NCI-H1417 (cell line): ENCODE measurements at regions not wholly inside any gene's neighbourhood (a gene's known extent, or its start where the extent isn't known, plus 50 kb on each side); places are given as distances from the start of the nearest gene placed in this dataset.
"Not testable (repeated sequence)": the region's sequence is repeated elsewhere in the genome, so short reads cannot be mapped to it uniquely, and the experiment has no call there.

Experiments used
- DNase-seq, 3 experiments: peaks; one replicate each; lab custom pipeline; 2025; lab: John Stamatoyannopoulos, UW

- DNase-seq, result no peak
These were observed 121.7 kb upstream of the SVIL start for GRCh38 chr10:29756451-29756850.

DNA sequence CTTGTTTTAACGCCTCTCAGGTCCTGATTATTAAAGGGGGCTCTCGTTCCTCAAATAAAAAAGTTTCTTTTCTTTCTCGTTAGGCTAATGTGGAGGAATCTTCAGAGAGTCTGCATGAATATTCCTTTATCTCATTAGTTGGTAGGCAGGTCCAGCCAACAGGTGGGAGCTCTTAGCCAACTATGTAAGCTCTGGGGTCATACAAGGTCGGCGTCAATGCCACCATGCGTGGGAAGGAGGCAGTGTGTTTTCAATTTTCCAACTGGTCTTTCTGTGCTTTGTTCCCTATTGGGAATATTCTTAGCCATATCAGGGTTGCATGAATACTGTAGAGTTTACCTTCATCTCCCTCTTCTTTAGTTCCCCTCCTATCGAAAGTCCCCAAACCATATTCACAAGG, 118.5 kb upstream of the SVIL start:
- no peak for DNase-seq

GRCh38 chr10:29751684-29752083, 116.9 kb upstream of the SVIL start:
- no peak for DNase-seq

DNA sequence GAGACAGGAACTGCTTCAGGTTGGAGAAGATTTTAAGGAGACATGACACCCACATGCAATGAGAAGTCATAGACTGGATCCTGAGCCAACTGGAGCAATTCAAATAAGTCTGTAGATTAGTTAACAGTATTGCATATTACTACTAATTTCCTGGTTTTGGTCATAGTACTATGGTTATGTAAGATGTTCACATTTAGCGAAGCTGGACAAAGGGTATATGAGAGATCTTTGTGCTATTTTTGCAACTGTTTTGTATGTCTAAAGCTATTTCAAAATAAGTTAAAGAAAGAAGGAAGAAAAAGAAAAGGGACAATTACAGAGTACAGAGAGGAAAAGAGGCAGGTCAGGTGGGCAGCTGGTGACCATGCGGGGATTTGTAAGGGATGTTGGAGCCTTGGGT, 116.5 kb upstream of the SVIL start:
- DNase-seq, result no peak

DNA sequence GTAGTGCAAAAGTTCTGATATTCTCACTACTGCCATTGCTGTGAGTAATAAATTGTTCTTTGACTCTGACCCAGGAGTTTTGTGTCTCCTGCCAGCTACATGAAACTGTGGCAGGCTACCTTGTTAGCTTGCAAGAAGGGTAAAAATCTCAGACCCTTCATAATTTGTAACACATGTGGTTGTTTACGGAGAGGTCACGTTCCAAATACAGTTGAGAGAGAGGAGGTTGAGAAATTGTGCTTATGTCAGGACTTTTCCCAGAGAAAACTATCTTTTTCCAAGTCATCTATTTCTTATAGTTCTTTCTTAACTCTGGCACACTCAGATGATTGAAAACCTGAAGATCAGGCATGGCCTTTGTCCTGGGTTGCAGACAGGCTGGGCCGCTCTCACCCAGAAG, 114.4 kb upstream of the SVIL start:
- DNase-seq, result no peak

DNA sequence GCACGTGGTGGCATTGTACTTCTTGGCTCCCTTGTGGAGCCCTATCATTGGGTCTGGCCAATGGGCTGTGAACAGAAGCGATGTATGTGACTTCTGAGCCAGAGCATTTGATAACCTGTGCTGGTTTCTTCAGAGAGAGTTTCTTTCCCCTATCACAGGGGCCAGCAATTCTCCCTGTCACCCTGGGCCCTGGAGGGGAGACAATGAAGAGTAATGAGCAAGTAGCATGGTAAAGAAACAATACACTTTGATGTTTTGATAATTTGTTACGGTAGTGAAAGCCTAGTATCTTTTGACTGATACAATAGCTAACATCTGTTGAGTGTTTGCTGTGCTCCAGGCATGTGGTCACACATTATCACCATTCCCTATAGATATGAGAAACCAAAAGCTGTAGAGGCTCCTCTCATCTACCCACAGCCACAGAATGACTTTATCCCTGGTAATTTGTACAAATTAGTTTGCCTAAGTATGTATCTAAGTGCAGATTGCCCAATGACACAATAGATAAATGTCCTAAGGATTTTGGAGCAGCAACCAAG, 113.4 kb upstream of the SVIL start:
- DNase-seq, result peak in 1 of 3 experiments; percentile 1

DNA sequence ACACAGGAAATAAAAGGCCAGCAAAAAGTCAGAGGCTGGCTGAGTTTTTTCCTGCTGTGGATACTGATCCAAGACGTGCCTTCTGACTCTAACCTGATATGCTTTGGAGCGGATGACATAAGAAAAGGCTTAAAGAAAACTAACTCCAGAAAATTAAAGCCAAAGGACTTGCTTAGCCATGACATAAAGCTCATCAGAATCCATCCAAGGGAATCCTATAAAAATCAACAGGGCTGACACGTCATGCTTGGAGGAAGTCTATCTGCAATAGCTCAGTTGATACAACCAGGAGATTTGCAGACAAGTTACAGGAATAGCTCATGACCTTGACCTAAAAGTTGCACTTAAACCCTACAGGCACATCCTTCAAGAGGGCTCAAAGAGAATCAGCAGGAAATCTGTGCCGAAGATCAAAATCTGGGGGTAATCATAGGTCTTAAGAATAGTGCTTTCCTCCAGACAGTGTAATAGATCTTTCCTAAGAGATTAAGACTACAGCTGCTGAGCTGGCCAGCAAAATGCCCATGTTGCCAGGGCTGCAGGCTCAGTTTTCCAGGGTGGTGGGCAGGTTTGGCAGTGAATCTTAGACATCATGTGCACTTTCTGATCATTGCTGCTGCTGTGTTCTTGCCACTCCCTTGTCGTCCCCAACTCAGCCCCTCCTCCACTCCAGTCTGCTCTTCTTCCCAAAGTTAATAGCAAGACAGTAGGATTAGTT, 111.5 kb upstream of the SVIL start:
- DNase-seq, result no peak

- DNase-seq, result no peak
These were observed 106.3 kb upstream of the SVIL start for GRCh38 chr10:29740981-29741545.

- DNase-seq, result no peak
These were observed 103.6 kb upstream of the SVIL start for GRCh38 chr10:29738341-29738740.

DNA sequence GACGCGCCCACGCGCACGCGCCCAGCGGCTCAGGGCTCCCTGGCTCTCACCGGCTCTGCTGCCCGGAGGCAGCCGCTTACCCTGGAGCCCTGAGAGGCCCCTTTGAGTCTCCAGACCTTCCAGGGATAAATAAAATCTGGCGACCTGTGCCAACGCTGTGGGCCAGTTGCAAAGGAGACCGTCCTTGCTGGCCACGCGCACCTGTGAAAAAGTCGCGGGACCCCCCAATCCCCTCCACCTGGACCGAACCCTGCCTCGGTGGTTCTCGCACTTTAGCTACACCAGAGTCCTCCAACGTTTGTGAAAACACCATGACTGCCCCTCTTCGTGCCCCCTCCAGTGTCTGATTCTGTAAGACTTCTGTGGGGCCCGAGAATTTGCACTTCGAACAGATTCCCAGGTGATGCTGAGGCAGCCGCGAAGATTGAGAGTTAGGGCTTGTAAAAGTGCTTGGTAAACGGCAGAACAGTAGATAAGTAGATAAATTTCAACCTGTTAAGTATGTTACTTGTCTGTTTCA, 102.4 kb upstream of the SVIL start:
- no peak for DNase-seq

DNA sequence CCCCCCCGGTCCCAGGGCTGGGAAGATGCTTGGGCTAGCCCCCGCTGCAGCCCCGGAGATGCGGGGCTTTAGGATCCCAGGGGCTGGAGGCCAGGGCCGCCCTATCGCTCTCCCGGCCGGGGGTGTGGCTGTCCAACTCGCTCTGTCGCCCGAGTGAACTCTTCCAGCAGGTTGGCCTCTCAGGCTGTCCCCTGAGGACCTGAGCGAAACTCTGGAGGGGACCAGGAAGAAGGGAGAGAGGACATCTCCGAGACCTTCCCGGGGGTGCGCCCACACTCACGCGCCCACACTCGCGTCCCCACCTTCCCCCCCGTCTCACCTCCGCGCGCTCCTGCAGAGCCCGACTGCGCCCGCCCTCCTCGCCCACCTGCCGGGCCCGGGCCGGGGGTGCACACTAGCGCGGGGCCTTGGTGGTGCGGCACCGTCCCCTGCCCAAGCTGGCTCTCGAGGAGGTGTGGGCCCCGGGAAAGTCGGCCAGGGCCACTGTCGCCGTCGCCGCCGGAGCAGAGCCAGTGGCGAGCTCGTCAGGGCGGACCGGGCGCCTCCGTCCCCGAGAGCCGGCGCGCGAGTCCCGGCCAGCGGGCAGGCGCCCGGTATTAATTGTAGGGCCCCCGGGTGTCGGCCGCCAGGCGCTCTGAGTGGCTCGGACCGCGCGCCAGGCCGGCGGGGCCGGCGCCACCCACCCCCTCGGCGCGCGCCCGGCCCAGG, 101.7 kb upstream of the SVIL start:
- peak; percentile 29 to 68 (median 57) for DNase-seq

- peak; percentile 74 to 87 (median 76) for DNase-seq
These were observed 101.0 kb upstream of the SVIL start for GRCh38 chr10:29735628-29736365.

- peak; percentile 18 to 75 (median 60) for DNase-seq
These were observed 100.3 kb upstream of the SVIL start for GRCh38 chr10:29734962-29735627.

GRCh38 chr10:29734640-29734961, 99.8 kb upstream of the SVIL start:
- DNase-seq, result peak in 1 of 3 experiments; percentile 25

GRCh38 chr10:29733323-29733722, 98.6 kb upstream of the SVIL start:
- no peak for DNase-seq

GRCh38 chr10:29732918-29733317, 98.1 kb upstream of the SVIL start:
- DNase-seq, result no peak

DNA sequence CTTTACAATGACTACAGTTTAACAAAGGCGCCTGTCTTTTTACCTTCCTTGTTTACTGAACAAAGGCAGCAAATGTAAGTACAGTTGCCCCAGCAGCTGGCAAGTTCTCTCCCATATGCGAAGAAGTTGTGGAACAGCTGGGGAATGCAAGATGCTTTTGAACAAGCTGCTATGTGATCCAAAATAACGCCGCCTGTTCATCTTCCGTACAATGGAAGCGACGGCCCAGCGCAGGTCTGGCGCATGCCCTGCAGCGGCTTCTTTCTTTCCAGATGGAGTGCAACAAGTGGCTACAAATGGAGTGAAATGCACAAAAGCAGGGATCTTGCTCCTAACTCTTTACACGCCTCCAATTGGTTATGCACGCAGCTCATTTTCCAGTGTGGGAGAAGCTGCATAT, 97.0 kb upstream of the SVIL start:
- DNase-seq, result peak in 1 of 3 experiments; percentile 23

DNA sequence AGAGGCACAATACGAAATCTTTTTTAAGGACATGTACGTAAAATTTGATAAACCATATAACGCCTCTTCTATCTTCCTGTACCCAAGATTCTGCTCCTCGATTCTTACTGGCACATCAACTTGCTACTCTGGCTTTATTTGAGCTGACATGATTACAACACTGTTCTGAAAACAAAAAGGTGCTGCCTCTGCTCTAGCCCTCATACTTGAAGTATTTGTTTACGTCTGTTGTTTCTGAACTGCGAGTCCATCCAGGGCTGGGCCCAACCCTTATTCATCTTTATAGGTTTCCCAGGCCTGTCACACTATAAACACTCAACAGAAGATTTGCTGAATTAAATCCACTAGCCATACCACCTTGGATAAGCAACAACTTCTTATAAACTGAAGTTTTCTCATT, 96.2 kb upstream of the SVIL start:
- DNase-seq, result no peak

GRCh38 chr10:29730458-29730857, 95.7 kb upstream of the SVIL start:
- DNase-seq, result no peak

DNA sequence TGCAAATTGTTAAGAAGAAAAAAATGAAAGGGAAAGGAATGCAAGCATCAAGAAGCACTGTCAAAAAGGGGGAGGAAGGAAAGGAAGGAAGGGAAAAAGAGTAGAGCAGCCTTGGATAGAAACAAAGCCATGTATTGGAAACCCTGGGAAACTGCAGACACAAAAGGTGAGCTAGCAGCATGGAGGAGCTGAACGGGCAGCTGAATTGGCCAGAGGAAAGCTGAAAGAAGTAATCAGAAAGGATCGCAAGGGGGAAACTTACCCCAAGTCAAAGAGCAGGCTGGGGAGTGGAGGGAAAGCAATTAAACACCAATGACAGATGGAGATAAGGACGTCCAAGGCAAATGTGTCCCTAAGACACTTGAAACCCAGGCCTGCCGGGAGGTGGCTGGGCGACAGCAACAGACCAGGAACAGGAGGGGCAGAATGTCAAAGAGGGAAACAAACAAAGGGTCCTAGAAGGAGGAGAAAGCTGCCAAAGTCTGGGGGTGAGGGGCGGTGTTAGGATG, 93.8 kb upstream of the SVIL start:
- DNase-seq, result peak in 1 of 3 experiments; percentile 3

DNA sequence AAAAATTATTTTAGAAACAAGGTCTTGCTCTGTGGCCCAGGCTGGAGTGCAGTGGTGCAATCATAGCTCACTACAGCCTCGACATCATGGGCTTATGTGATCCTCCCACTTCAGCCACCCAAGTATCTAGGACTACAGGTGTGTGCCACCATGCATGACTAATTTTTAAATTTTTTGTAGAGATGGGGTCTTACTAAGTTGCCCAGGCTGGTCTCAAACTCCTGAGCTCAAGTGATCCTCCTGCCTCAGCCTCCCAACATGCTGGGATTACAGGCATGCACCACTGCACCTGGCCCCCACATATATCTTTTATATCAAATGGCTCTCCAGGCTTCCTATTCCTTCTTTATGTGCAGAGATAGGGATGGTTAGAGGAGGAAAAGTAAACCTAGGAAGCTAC, 91.2 kb upstream of the SVIL start:
- DNase-seq, result not testable (repeated sequence)
